B cell (primary cell): ENCODE measurements at regions not wholly inside any gene's neighbourhood (a gene's known extent, or its start where the extent isn't known, plus 50 kb on each side); places are given as distances from the start of the nearest gene placed in this dataset.

ENCODE experiments used
- ATAC-seq: fragments of 200-7000 bp; cut with Tn5 transposase; one replicate; pipeline ENCODE4 v1.10.0; 2021; ENCODE audit warnings: low read depth, mild to moderate bottlenecking, moderate number of reproducible peaks, moderate library complexity
- CTCF ChIA-PET: fragments of 350-600 bp; sonication (Branson Sonifier 250); formaldehyde crosslinking; loops from one replicate; lab custom pipeline; 2021; ENCODE audit warnings: antibody characterized with exemption, inconsistent platforms; lab: Charles Lee
- POLR2A ChIA-PET: fragments of 350-600 bp; sonication (Branson Sonifier 250); formaldehyde crosslinking; loops from one replicate; lab custom pipeline; 2021; ENCODE audit warnings: antibody characterized with exemption; lab: Charles Lee
- DNase-seq: peaks from one replicate; pipeline ENCODE4 v3.0.0; 2013
- H2AFZ ChIP-seq: 2 replicates; pipeline ENCODE4 v1.6.1; 2012; ENCODE audit warnings: mild to moderate bottlenecking, low read depth, low read length; ENCODE audit not compliant: insufficient read depth, poor library complexity, severe bottlenecking
- H3K27ac ChIP-seq, 2 donors: 1 replicate in 1 of 2; 2 replicates in 1 of 2; pipeline ENCODE4 v1.5.1; 2012 to 2013; ENCODE audit warnings: low read length in 2 of 2, mild to moderate bottlenecking in 2 of 2, moderate library complexity in 1 of 2
- H3K27me3 ChIP-seq, 4 experiments: fragments of 200-600 bp in 1 of 4; sonication (generic) in 1 of 4; replicated peaks in 1 of 4; 1 replicate in 2 of 4; 2 replicates in 2 of 4; pipeline versions ENCODE4 v1.6.1 to v1.7.0; 2013 to 2016; ENCODE audit warnings: low read length in 3 of 4, mild to moderate bottlenecking in 2 of 4, mixed read lengths in 1 of 4, moderate library complexity in 1 of 4; ENCODE audit not compliant: insufficient read depth in 4 of 4, control insufficient read depth in 3 of 4; ENCODE audit errors: control extremely low read depth in 1 of 4
- H3K36me3 ChIP-seq, 2 experiments: replicated peaks in 1 of 2; 1 replicate in 1 of 2; 2 replicates in 1 of 2; pipeline versions ENCODE4 v1.6.1 to v1.7.1; 2013; ENCODE audit warnings: low read length in 1 of 2; ENCODE audit not compliant: insufficient read depth in 2 of 2, control insufficient read depth in 1 of 2; ENCODE audit errors: control extremely low read depth in 1 of 2, extremely low read depth in 1 of 2
- H3K4me1 ChIP-seq, 2 donors: fragments of 200-600 bp in 1 of 2; sonication (generic) in 1 of 2; 1 replicate in 1 of 2; 2 replicates in 1 of 2; pipeline versions ENCODE4 v1.5.1 to v1.6.1; 2013 to 2017; ENCODE audit warnings: low read length in 2 of 2; ENCODE audit not compliant: control insufficient read depth in 2 of 2, insufficient read depth in 2 of 2
- H3K4me2 ChIP-seq: replicated peaks from 2 replicates; pipeline ENCODE3; 2012; ENCODE audit warnings: mild to moderate bottlenecking, low read depth, low read length; ENCODE audit not compliant: poor library complexity, severe bottlenecking
- H3K4me3 ChIP-seq, 5 experiments: fragments of 200-600 bp in 1 of 5; sonication (generic) in 1 of 5; 1 replicate in 3 of 5; 2 replicates in 2 of 5; pipeline versions ENCODE4 v1.5.1 to v1.7.0; 2011 to 2016; ENCODE audit warnings: low read length in 4 of 5, mild to moderate bottlenecking in 4 of 5, low read depth in 2 of 5, control low read depth in 1 of 5, moderate library complexity in 1 of 5; ENCODE audit not compliant: insufficient read depth in 1 of 5; ENCODE audit errors: control extremely low read depth in 1 of 5, extremely low read depth in 1 of 5
- H3K79me2 ChIP-seq: fragments of 200-600 bp; sonication (generic); one replicate; pipeline ENCODE4 v1.6.0; 2016; ENCODE audit warnings: low read length; ENCODE audit not compliant: control insufficient read depth, insufficient read depth
- H3K9ac ChIP-seq: fragments of 200-600 bp; sonication (generic); 2 replicates; pipeline ENCODE4 v1.6.1; 2017; ENCODE audit warnings: mild to moderate bottlenecking, low read length, moderate library complexity
- H3K9me3 ChIP-seq, 3 donors: one replicate each; pipeline versions ENCODE4 v1.6.1 to v1.7.1; 2013; ENCODE audit warnings: low read length in 2 of 3; ENCODE audit not compliant: control insufficient read depth in 2 of 3, insufficient read depth in 1 of 3; ENCODE audit errors: control extremely low read depth in 1 of 3
- H4K20me1 ChIP-seq: 2 replicates; pipeline ENCODE4 v1.6.0; 2012; ENCODE audit warnings: mild to moderate bottlenecking, low read length; ENCODE audit not compliant: insufficient read depth, control insufficient read depth, poor library complexity, severe bottlenecking
- H3K27ac Mint-ChIP-seq: one replicate; pipeline ENCODE4 v1.8.0; 2021; ENCODE audit warnings: mixed read lengths
- H3K27me3 Mint-ChIP-seq: one replicate; pipeline ENCODE4 v1.8.0; 2021; ENCODE audit warnings: mixed read lengths
- H3K4me1 Mint-ChIP-seq: one replicate; pipeline ENCODE4 v1.8.0; 2021; ENCODE audit warnings: mixed read lengths
- H3K4me3 Mint-ChIP-seq: one replicate; pipeline ENCODE4 v1.8.0; 2021; ENCODE audit warnings: mixed read lengths
- H3K9me3 Mint-ChIP-seq: one replicate; pipeline ENCODE4 v1.8.0; 2022; ENCODE audit warnings: mixed read lengths; ENCODE audit not compliant: insufficient read depth
- CTCF ChIP-seq: fragments of 200-600 bp; IDR thresholded peaks from one replicate; pipeline ENCODE4 v1.8.0; 2022; ENCODE audit warnings: antibody characterized with exemption, mild to moderate bottlenecking
- EZH2 ChIP-seq: IDR thresholded peaks from 2 replicates; pipeline ENCODE4 v1.6.1; 2012; ENCODE audit warnings: borderline replicate concordance, low read depth, mild to moderate bottlenecking, moderate library complexity, low read length; ENCODE audit not compliant: insufficient read depth, poor library complexity, severe bottlenecking
- WGBS: methylation state at CpG from one replicate; pipeline ENCODE4 v1.1.5; 2013; ENCODE audit warnings: missing lambda C conversion rate; ENCODE audit not compliant: insufficient coverage; 5-methylcytosine and 5-hydroxymethylcytosine counted together
- intact Hi-C: fragments of 100-400 bp; cut with micrococcal nuclease; formaldehyde crosslinking; loops from one replicate; pipeline ENCODE4 v1.10.0; 2022

GRCh38 chr2:45121236-45121927 is 112.1 kb upstream of the SIX2 start:
- Mint-ChIP-seq H3K9me3 (no peaks in the 10 kb centered on the region), H3K27ac (no peak overlapping the region), H3K4me1 (no peaks in the 10 kb centered on the region), H3K4me3 (no peak overlapping the region), H3K27me3 (no peaks in the 10 kb centered on the region)
- Histone ChIP-seq H4K20me1 (no peaks in the 10 kb centered on the region), H3K36me3 (no peaks in the 10 kb centered on the region), H3K27ac (no peak overlapping the region), H3K9ac (no peak overlapping the region), H3K27me3 (no peaks in the 10 kb centered on the region), H3K4me2 (no peak overlapping the region), H3K9me3 (no peaks in the 10 kb centered on the region), H3K4me1 (no peaks in the 10 kb centered on the region), H3K79me2 (no peaks in the 10 kb centered on the region), H2AFZ (no peak overlapping the region), H3K4me3 (no peak overlapping the region)
- ATAC-seq (no peak), DNase-seq (no peak)
- TF ChIP-seq CTCF: no peak
- TF ChIP-seq EZH2: no peak
- intact Hi-C loops: no loop called here
- POLR2A ChIA-PET: no interaction called here
- 89% methylated on average over 3 of the region's 5 CpGs for WGBS
- CTCF ChIA-PET: no interaction called here

- no peak overlapping the region for H3K4me3 Mint-ChIP-seq
- H3K9me3 ChIP-seq: no peaks in the 10 kb centered on the region
- no peaks in the 10 kb centered on the region for H4K20me1 ChIP-seq
- CTCF ChIA-PET: no interaction called here
- H3K27me3 Mint-ChIP-seq: no peaks in the 10 kb centered on the region
- H3K27me3 ChIP-seq: no peaks in the 10 kb centered on the region
- H3K27ac Mint-ChIP-seq: no peak overlapping the region
- no peak overlapping the region for H2AFZ ChIP-seq
- no peaks in the 10 kb centered on the region for H3K9me3 Mint-ChIP-seq
- POLR2A ChIA-PET: no interaction called here
- H3K4me2 ChIP-seq: no peak overlapping the region
- no peak for TF ChIP-seq CTCF
- TF ChIP-seq EZH2: no peak
- intact Hi-C loops: no loop called here
- no peak for DNase-seq
- ATAC-seq: no peak
- H3K4me1 ChIP-seq: no peaks in the 10 kb centered on the region
- no peak overlapping the region for H3K27ac ChIP-seq
- H3K36me3 ChIP-seq: no peaks in the 10 kb centered on the region
- H3K4me3 ChIP-seq: no peak overlapping the region
- H3K4me1 Mint-ChIP-seq: no peaks in the 10 kb centered on the region
- H3K9ac ChIP-seq: no peak overlapping the region
- no peaks in the 10 kb centered on the region for H3K79me2 ChIP-seq
Observed at GRCh38 chr2:45120546-45120945, 111.3 kb upstream of the SIX2 start.
